ENCODE measurements at regions not wholly inside any gene's neighbourhood (a gene's known extent, or its start where the extent isn't known, plus 50 kb on each side); places are given as distances from the start of the nearest gene placed in this dataset.

DNA sequence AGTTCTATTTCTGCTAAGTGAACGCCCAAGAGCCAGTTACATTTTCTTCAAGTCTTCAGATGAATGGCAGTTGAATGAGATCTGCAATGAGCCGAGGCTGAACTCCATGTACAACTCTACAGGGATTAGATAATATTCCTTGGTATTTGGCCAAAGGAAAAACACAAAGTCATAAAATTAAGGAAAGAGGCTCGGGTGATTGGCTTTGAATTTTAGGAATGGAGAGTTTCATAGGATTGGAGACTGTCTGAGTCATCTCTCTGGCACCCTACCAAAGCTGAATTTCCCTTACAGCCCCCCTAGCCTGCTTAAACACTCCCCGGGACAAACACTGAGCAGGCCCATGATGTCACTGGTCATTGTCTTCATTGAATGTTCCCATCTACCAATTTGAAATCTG lies 188.0 kb upstream of the C1QTNF7 start:
- Histone ChIP-seq H3K36me3 (ENCODE audit: low read length) (no peaks in the 10 kb centered on the region), H3K79me2 (ENCODE audit: insufficient read depth, low read length) (no peaks in the 10 kb centered on the region), H3F3A (ENCODE audit: insufficient read depth) (no peaks in the 10 kb centered on the region)

DNA sequence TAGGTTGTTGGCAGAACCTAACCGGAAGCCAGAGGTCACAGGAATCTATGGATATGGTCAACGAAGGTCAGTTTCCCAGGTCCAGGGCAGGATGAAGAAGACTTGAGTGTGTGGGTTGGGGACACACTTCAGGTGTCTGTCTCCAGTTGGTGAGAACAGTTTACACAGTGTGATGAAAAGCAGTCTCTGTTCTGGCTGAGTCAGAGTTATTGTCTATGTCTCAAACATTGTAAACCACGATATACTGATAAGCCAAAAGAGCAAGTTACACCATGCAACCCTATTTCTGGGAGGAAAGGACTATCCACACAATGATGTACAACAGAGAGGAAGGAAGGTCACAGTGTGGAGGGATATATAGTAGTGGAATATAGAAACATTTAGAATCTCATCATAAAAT lies 187.1 kb upstream of the C1QTNF7 start:
- Histone ChIP-seq H4K20me1 (ENCODE audit: low read depth, low read length) (no peaks in the 10 kb centered on the region), H3K36me3 (ENCODE audit: low read length) (no peaks in the 10 kb centered on the region), H3K27me3 (ENCODE audit: low read length) (no peaks in the 10 kb centered on the region), H3K4me3 (ENCODE audit: insufficient read depth, low read length, poor library complexity, severe bottlenecking) (no peak overlapping the region), H3K4me2 (ENCODE audit: low read depth, low read length, poor library complexity, severe bottlenecking) (no peak overlapping the region), H3F3A (ENCODE audit: insufficient read depth) (no peaks in the 10 kb centered on the region), H3K9me2 (replicated peaks; ENCODE audit: insufficient read depth, low read length) (no peaks in the 10 kb centered on the region), H2AFZ (ENCODE audit: low read depth, low read length, severe bottlenecking) (no peak overlapping the region), H3K79me2 (ENCODE audit: insufficient read depth, low read length) (no peaks in the 10 kb centered on the region), H3K27ac (ENCODE audit: low read depth, low read length) (no peak overlapping the region), H3K9ac (ENCODE audit: low read length) (no peak overlapping the region), H3K9me3 (ENCODE audit: insufficient read depth, low read length) (no peaks in the 10 kb centered on the region)
- TF ChIP-seq, protein P1, sequence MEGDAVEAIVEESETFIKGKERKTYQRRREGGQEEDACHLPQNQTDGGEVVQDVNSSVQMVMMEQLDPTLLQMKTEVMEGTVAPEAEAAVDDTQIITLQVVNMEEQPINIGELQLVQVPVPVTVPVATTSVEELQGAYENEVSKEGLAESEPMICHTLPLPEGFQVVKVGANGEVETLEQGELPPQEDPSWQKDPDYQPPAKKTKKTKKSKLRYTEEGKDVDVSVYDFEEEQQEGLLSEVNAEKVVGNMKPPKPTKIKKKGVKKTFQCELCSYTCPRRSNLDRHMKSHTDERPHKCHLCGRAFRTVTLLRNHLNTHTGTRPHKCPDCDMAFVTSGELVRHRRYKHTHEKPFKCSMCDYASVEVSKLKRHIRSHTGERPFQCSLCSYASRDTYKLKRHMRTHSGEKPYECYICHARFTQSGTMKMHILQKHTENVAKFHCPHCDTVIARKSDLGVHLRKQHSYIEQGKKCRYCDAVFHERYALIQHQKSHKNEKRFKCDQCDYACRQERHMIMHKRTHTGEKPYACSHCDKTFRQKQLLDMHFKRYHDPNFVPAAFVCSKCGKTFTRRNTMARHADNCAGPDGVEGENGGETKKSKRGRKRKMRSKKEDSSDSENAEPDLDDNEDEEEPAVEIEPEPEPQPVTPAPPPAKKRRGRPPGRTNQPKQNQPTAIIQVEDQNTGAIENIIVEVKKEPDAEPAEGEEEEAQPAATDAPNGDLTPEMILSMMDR (IDR thresholded peaks at IDR 0.05; ENCODE audit: insufficient read depth, low read length, poor library complexity, severe bottlenecking): no peak
- no peak for TF ChIP-seq EZH2phosphoT487 (conservative IDR thresholded peaks at IDR 0.05; ENCODE audit: low read length)

More for the DNA sequence above, 188.0 kb upstream of the C1QTNF7 start:
- Histone ChIP-seq H3K4me2 (ENCODE audit: low read depth, low read length, poor library complexity, severe bottlenecking) (no peak overlapping the region), H3K4me3 (ENCODE audit: insufficient read depth, low read length, poor library complexity, severe bottlenecking) (no peak overlapping the region), H3K9me3 (ENCODE audit: insufficient read depth, low read length) (no peaks in the 10 kb centered on the region), H3K27me3 (ENCODE audit: low read length) (no peaks in the 10 kb centered on the region), H2AFZ (ENCODE audit: low read depth, low read length, severe bottlenecking) (no peak overlapping the region), H3K9me2 (replicated peaks; ENCODE audit: insufficient read depth, low read length) (no peaks in the 10 kb centered on the region), H3K27ac (ENCODE audit: low read depth, low read length) (no peak overlapping the region), H3K9ac (ENCODE audit: low read length) (no peak overlapping the region), H4K20me1 (ENCODE audit: low read depth, low read length) (no peaks in the 10 kb centered on the region)
- TF ChIP-seq, protein P1 (IDR thresholded peaks at IDR 0.05; ENCODE audit: insufficient read depth, low read length, poor library complexity, severe bottlenecking): no peak
- no peak for TF ChIP-seq EZH2phosphoT487 (conservative IDR thresholded peaks at IDR 0.05; ENCODE audit: low read length)

DNA sequence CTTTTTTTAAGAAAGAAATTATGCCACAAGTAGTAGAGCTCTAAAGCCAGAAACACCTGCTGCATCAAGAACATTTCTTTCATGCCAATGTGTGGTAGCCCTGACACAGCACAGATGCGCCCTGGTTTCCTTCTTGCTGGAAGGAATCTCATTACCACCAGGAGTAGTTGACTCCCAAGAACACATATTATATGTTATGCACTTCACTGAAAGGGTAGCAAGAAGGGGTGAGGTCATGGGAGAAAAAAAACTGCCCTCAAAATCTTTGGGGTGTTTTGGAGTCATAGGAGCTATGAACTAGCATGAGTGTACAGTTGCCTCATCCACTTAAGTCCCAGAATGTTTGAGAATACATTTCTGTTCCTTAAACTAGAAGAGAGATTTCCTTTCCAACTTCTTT lies 185.8 kb upstream of the C1QTNF7 start:
- no peaks in the 10 kb centered on the region for H3K9me2 ChIP-seq (replicated peaks; ENCODE audit: insufficient read depth, low read length)
- H4K20me1 ChIP-seq (ENCODE audit: low read depth, low read length): no peaks in the 10 kb centered on the region
- no peaks in the 10 kb centered on the region for H3K27me3 ChIP-seq (ENCODE audit: low read length)
- no peak overlapping the region for H3K27ac ChIP-seq (ENCODE audit: low read depth, low read length)
- no peak overlapping the region for H2AFZ ChIP-seq (ENCODE audit: low read depth, low read length, severe bottlenecking)
- H3K4me3 ChIP-seq (ENCODE audit: insufficient read depth, low read length, poor library complexity, severe bottlenecking): no peak overlapping the region
- no peak overlapping the region for H3K4me2 ChIP-seq (ENCODE audit: low read depth, low read length, poor library complexity, severe bottlenecking)
- no peaks in the 10 kb centered on the region for H3K36me3 ChIP-seq (ENCODE audit: low read length)
- H3F3A ChIP-seq (ENCODE audit: insufficient read depth): no peaks in the 10 kb centered on the region
- TF ChIP-seq EZH2phosphoT487 (conservative IDR thresholded peaks at IDR 0.05; ENCODE audit: low read length): no peak
- TF ChIP-seq, protein P1 (IDR thresholded peaks at IDR 0.05; ENCODE audit: insufficient read depth, low read length, poor library complexity, severe bottlenecking): no peak
- no peaks in the 10 kb centered on the region for H3K9me3 ChIP-seq (ENCODE audit: insufficient read depth, low read length)
- no peaks in the 10 kb centered on the region for H3K79me2 ChIP-seq (ENCODE audit: insufficient read depth, low read length)
- H3K9ac ChIP-seq (ENCODE audit: low read length): no peak overlapping the region

Data from SU-DHL-6 (cell line).